NB4 (cell line): ENCODE measurements at regions not wholly inside any gene's neighbourhood (a gene's known extent, or its start where the extent isn't known, plus 50 kb on each side); places are given as distances from the start of the nearest gene placed in this dataset.

Experiments
- CTCF ChIP-seq: IDR thresholded peaks from one replicate; pipeline ENCODE4 v1.5.1; 2012; ENCODE audit warnings: low read depth, low read length
- MAX ChIP-seq: IDR thresholded peaks from 2 replicates; pipeline ENCODE4 v1.6.1; 2011; ENCODE audit warnings: low read depth, low read length

GRCh38 chr2:236861944-236862343 is 223.7 kb upstream of the COPS8 start:
- TF ChIP-seq CTCF, result no peak
- no peak for TF ChIP-seq MAX
